Liver (tissue), 3 donors: ENCODE measurements at regions not wholly inside any gene's neighbourhood (a gene's known extent, or its start where the extent isn't known, plus 50 kb on each side); places are given as distances from the start of the nearest gene placed in this dataset.

Source experiments
- CTCF ChIP-seq: fragments of 150-350 bp; IDR thresholded peaks from 2 replicates; pipeline ENCODE4 v1.5.1; 2017; ENCODE audit warnings: improper control_type of control experiment, low read depth, low read length; ENCODE audit not compliant: missing input control
- FOXA1 ChIP-seq: IDR thresholded peaks from 2 replicates; pipeline ENCODE4 v1.6.1; 2016; ENCODE audit warnings: antibody characterized with exemption
- GABPA ChIP-seq, 2 donors: IDR thresholded peaks in 1 of 2; conservative IDR thresholded peaks in 1 of 2; 2 replicates each; pipeline ENCODE4 v1.6.1; 2016; ENCODE audit warnings: antibody characterized with exemption in 2 of 2, mild to moderate bottlenecking in 1 of 2, moderate library complexity in 1 of 2
- HNF4G ChIP-seq: IDR thresholded peaks from 2 replicates; pipeline ENCODE4 v1.6.1; 2016; ENCODE audit warnings: antibody characterized with exemption
- JUND ChIP-seq, 2 donors: IDR thresholded peaks; 2 replicates each; pipeline ENCODE4 v1.6.1; 2016; ENCODE audit warnings: antibody characterized with exemption in 2 of 2
- RAD21 ChIP-seq, 2 donors: IDR thresholded peaks; 2 replicates each; pipeline ENCODE4 v1.6.1; 2016; ENCODE audit warnings: antibody characterized with exemption in 2 of 2, mild to moderate bottlenecking in 2 of 2
- REST ChIP-seq: IDR thresholded peaks from 2 replicates; pipeline ENCODE4 v1.6.1; 2016; ENCODE audit warnings: antibody characterized with exemption, mild to moderate bottlenecking
- SP1 ChIP-seq: IDR thresholded peaks from 2 replicates; pipeline ENCODE4 v1.6.1; 2018; ENCODE audit warnings: antibody characterized with exemption, mild to moderate bottlenecking
- TAF1 ChIP-seq: conservative IDR thresholded peaks from 2 replicates; pipeline ENCODE4 v1.6.1; 2016; ENCODE audit warnings: antibody characterized with exemption, mild to moderate bottlenecking
- YY1 ChIP-seq: IDR thresholded peaks from 2 replicates; pipeline ENCODE4 v1.6.1; 2016; ENCODE audit warnings: antibody characterized with exemption, mild to moderate bottlenecking
- ZBTB33 ChIP-seq: IDR thresholded peaks from 2 replicates; pipeline ENCODE4 v1.6.1; 2016; ENCODE audit warnings: antibody characterized with exemption
- TF ChIP-seq, protein P1 (sequence below): IDR thresholded peaks from 2 replicates; pipeline ENCODE4 v1.6.1; 2016; ENCODE audit warnings: antibody characterized with exemption
- TF ChIP-seq, protein P2 (sequence below): IDR thresholded peaks from 2 replicates; pipeline ENCODE4 v1.6.1; 2016; ENCODE audit warnings: antibody characterized with exemption
- donor health status: healthy.
- donor health status: healthy.

DNA sequence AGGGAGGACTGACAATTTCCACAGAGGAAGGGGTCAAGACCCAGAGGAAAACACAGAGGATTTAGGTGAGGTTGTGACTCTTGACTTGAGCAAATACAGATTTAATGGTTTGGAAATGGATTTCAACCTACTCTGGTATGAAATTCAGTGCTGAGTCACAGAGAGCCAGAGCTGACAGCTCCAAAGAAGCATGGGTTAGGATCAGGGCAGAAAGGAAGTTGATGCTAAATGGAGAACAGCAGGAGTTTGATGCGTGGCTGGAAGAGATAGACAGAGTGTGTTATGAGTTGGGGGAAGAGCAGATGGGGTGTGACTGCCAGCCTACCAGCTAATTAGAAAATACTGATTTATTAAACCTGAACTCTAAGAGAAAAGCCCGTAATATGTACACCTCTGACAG lies 272.6 kb downstream of the FOXG1 start:
- no peak for TF ChIP-seq REST
- TF ChIP-seq SP1, result no peak
- no peak for TF ChIP-seq CTCF
- TF ChIP-seq ZBTB33, result no peak
- TF ChIP-seq, protein P1, sequence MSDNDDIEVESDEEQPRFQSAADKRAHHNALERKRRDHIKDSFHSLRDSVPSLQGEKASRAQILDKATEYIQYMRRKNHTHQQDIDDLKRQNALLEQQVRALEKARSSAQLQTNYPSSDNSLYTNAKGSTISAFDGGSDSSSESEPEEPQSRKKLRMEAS, result no peak
- no peak for TF ChIP-seq FOXA1
- TF ChIP-seq RAD21 (IDR thresholded peaks at IDR 0.05), result no peak
- no peak for TF ChIP-seq YY1
- TF ChIP-seq HNF4G, result no peak
- TF ChIP-seq, protein P2, sequence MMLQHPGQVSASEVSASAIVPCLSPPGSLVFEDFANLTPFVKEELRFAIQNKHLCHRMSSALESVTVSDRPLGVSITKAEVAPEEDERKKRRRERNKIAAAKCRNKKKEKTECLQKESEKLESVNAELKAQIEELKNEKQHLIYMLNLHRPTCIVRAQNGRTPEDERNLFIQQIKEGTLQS, result no peak
- no peak for TF ChIP-seq JUND (IDR thresholded peaks at IDR 0.05)
- TF ChIP-seq TAF1, result no peak
- no peak for TF ChIP-seq GABPA (IDR thresholded peaks at IDR 0.05 in 1 of 2, conservative IDR thresholded peaks at IDR 0.05 in 1 of 2)
